ENCODE measurements at regions not wholly inside any gene's neighbourhood (a gene's known extent, or its start where the extent isn't known, plus 50 kb on each side); places are given as distances from the start of the nearest gene placed in this dataset.
A peak's percentile ranks its signal among the peaks of the same experiment; 100 is the strongest.

DNA sequence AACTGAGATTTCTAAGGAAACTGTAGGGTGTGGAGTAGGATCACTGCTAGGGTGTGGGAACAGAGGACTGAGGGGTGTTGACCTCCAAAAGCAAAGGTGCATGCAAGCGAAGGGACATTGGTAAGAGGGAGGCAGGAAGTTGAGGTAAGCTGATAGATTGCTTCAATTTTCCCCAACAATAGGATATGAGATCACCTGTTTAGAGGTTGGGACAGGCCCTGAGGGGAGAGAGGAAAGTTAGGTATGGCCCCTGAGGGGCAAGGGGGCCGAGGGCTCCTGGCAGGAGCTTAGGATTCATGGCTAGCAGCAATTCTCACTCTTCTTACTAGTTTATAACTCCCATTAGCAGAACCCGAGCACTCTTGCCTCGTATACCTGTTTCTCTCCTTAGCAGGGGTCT, 106.8 kb upstream of the RPS6KA2 start:
- Histone ChIP-seq H3K27me3 (ENCODE audit: control insufficient read depth, insufficient read depth, low read length) (no peaks in the 10 kb centered on the region), H3K4me3 (ENCODE audit: insufficient read depth, low read depth, low read length) (no peak overlapping the region)

DNA sequence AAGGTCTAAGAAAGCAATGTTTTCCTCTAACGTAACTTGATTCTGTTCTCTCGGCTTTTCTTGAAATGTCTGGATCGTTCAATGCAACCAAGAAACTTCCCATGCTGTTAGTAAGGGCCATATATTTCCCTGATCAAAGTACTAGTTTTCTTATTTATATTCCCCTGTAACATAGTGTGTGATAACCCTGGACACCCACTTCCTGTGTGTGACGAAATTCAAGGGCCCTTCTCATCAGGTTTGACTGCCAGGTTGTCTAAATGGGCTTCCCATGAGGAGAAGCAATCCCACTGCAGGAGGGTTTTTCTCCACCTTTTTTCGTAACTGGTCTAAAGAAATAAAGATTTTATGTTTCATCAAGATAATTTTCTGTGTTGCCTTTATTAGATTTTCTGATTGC, 102.6 kb upstream of the RPS6KA2 start:
- Histone ChIP-seq H3K36me3 (replicated peaks; ENCODE audit: control insufficient read depth, insufficient read depth, low read length) (no peaks in the 10 kb centered on the region), H3K4me3 (ENCODE audit: insufficient read depth, low read depth, low read length) (no peak overlapping the region), H3K27me3 (ENCODE audit: control insufficient read depth, insufficient read depth, low read length) (no peaks in the 10 kb centered on the region)
- DNase-seq, result no peak

More for the DNA sequence above, 106.8 kb upstream of the RPS6KA2 start:
- no peaks in the 10 kb centered on the region for H3K36me3 ChIP-seq (replicated peaks; ENCODE audit: control insufficient read depth, insufficient read depth, low read length)
- no peak for DNase-seq

DNA sequence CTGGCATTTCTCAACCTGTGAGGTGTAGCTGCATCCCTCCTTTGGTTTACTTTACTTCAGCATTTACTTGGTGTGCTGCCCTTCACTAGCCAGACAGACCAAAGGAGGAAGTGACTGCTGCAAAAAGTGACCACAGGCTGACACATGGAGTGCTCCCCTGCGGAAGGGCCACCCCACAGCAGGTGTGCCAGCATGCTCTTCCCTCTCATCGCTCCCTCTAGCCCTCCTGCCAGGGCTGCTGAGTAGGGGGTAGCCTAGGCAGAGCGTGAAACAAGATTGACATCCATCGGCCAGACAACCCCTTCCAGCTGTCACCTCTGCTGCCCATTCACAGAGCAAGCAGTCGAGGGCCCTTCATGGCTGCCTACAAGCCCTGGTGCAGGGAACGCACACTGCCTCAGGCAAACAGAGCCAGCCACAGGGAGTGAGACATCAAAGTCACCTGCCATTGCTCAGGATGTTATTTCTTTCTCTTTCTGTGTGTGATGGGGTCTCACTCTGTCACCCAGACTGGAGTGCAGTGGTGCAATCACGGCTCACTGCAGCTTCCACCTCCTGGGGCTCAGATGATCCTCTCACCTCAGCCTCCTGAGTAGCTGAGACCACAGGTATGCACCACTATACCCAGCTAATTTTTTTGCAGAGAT, 102.0 kb upstream of the RPS6KA2 start:
- no peaks in the 10 kb centered on the region for H3K36me3 ChIP-seq (replicated peaks; ENCODE audit: control insufficient read depth, insufficient read depth, low read length)
- no peak overlapping the region for H3K4me3 ChIP-seq (ENCODE audit: insufficient read depth, low read depth, low read length)
- no peaks in the 10 kb centered on the region for H3K27me3 ChIP-seq (ENCODE audit: control insufficient read depth, insufficient read depth, low read length)
- DNase-seq, result no peak

DNA sequence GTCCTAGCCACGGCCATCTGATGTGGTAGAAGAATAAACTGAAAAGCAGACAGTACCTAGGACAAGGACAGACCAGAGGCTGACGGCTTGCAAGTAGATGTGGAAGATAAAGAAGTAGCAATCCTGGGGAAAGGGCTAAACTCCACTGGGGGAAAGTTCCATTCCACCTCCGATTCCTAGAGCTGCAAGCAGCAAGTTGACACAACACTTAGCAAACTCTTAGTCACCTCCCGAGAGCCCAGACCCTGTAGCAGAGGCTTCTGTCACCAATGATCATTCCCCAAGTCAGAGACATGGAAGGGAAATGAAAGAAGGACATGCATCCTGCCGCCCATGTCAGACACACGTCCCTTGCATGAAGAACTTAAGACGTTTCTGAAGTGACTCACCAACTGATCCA, 99.2 kb upstream of the RPS6KA2 start:
- H3K4me3 ChIP-seq (ENCODE audit: insufficient read depth, low read depth, low read length), result no peak overlapping the region
- DNase-seq, result no peak
- no peaks in the 10 kb centered on the region for H3K36me3 ChIP-seq (replicated peaks; ENCODE audit: control insufficient read depth, insufficient read depth, low read length)
- no peaks in the 10 kb centered on the region for H3K27me3 ChIP-seq (ENCODE audit: control insufficient read depth, insufficient read depth, low read length)

DNA sequence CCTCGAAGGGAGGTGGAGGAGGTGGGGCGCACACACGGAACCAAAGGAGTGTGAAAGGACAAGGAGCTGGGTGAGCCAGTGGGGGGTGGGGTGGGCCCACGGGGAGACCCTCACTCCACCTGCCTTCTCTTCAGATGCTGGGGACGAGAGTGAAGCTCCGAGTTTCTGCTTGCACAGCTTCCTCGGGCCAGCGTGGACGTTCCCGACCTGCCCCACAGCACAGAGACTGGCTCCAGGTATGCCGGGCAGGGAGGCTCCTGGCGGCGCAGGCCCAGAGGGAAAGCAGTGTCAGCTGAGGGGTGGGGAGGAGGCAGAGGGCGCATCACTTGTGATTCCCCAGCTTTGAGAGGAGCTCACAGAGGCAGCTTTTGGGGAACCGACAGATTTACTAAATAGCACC, 98.5 kb upstream of the RPS6KA2 start:
- no peak for DNase-seq
- Histone ChIP-seq H3K27me3 (ENCODE audit: control insufficient read depth, insufficient read depth, low read length) (no peaks in the 10 kb centered on the region), H3K4me3 (ENCODE audit: insufficient read depth, low read depth, low read length) (no peak overlapping the region), H3K36me3 (replicated peaks; ENCODE audit: control insufficient read depth, insufficient read depth, low read length) (no peaks in the 10 kb centered on the region)

DNA sequence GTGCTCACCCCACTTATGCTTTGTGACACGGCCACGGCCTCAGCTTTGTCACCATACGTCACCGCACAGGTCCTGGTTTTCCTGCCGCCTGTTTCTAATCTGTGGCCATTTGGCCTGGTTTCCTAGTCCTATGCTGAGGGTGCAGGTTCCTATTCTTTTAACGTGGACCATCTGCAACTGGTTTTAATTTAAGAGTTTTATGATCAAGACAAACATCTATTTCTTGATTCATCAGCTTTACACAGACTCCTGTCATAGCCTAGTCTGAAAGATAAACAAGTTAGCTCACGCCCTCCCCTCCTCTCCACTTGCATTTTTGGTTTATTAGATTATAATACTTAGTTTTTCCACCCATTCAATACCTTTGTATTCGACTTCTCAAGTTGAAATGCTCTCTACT, 97.5 kb upstream of the RPS6KA2 start:
- no peak for DNase-seq
- no peaks in the 10 kb centered on the region for H3K36me3 ChIP-seq (replicated peaks; ENCODE audit: control insufficient read depth, insufficient read depth, low read length)
- H3K27me3 ChIP-seq (ENCODE audit: control insufficient read depth, insufficient read depth, low read length), result no peaks in the 10 kb centered on the region
- no peak overlapping the region for H3K4me3 ChIP-seq (ENCODE audit: insufficient read depth, low read depth, low read length)

DNA sequence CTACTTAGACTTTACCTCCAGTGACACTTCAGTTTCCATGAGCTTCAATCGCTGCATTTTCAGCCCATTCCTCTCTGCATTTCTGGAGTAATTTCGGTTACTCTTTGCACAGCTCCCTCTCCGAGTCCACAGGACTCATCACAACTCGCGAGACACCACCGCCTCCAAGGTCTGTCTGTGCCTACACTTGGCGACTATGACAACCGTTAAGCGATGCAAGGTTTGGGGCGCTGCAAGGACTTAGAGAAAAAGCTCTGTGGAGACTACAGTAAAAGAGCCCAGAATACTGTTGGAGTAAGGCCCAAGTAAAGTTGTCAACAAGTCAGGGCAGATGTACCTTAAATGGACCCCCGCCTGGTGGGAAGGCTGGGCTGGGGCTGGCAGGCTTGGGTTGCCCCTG, 95.7 kb upstream of the RPS6KA2 start:
- Histone ChIP-seq H3K36me3 (replicated peaks; ENCODE audit: control insufficient read depth, insufficient read depth, low read length) (no peaks in the 10 kb centered on the region), H3K4me3 (ENCODE audit: insufficient read depth, low read depth, low read length) (no peak overlapping the region), H3K27me3 (ENCODE audit: control insufficient read depth, insufficient read depth, low read length) (no peaks in the 10 kb centered on the region)
- DNase-seq, result no peak

DNA sequence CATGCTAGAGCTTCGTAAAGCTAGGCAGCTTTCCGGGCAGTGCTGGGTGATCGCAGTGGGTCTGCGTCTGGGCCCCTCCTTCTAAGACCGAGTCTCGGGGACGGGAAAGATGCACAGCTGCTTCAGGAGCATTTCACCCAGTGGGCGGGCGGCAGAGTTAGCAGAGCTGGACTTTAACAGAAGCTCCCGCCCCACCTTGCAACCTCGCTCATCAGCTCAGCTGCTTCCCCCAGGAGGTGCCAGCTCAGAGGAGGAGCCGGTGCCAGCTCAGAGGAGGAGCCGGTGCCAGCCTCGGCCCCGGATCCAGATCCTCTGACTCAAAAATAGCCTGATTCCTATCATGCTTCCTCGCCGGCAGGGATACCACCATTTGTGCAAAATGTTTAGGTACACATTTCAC, 94.5 kb upstream of the RPS6KA2 start:
- no peak for DNase-seq
- H3K27me3 ChIP-seq (ENCODE audit: control insufficient read depth, insufficient read depth, low read length), result no peaks in the 10 kb centered on the region

DNA sequence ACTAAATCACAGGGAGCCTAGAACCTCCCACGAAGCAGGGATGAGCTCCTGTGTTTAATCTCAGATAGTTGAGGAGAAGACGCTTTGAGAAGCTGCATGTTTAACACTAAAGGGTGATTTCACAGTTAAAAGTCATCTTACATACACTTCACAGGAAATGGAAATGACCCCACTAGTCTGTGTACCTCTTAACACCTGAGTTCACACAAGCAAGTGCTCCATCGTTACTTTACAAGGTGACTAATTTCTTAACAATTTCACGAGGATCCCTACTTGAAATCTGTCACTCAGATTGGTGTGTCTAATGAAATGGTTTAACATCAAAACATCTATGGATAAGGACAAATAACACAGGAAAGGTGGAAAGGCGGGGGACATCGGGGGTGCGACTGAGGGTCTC, 93.8 kb upstream of the RPS6KA2 start:
- DNase-seq, result no peak
- Histone ChIP-seq H3K4me3 (ENCODE audit: insufficient read depth, low read depth, low read length) (no peak overlapping the region), H3K36me3 (replicated peaks; ENCODE audit: control insufficient read depth, insufficient read depth, low read length) (no peaks in the 10 kb centered on the region), H3K27me3 (ENCODE audit: control insufficient read depth, insufficient read depth, low read length) (no peaks in the 10 kb centered on the region)

More for the DNA sequence above, 94.5 kb upstream of the RPS6KA2 start:
- no peaks in the 10 kb centered on the region for H3K36me3 ChIP-seq (replicated peaks; ENCODE audit: control insufficient read depth, insufficient read depth, low read length)
- H3K4me3 ChIP-seq (ENCODE audit: insufficient read depth, low read depth, low read length), result no peak overlapping the region

DNA sequence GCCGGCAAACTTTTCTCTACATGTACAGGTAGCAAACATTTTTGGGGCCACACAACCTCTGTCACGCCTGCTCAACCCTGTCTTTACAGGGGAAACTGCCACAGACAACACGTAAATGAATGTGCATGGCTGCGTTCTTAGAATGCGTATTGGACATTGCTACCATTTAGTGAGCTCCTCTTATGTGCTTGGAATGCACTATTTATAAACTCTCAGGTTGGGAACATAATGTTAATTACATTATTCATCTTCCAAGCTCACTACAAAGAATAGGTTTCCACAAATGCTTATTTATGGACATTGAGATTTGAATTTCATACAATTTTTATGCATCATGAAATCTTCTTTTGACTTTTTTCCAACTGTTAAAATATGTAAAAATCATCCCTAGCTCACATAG, 92.0 kb upstream of the RPS6KA2 start:
- no peaks in the 10 kb centered on the region for H3K36me3 ChIP-seq (replicated peaks; ENCODE audit: control insufficient read depth, insufficient read depth, low read length)
- DNase-seq, result no peak
- H3K27me3 ChIP-seq (ENCODE audit: control insufficient read depth, insufficient read depth, low read length), result no peaks in the 10 kb centered on the region
- no peak overlapping the region for H3K4me3 ChIP-seq (ENCODE audit: insufficient read depth, low read depth, low read length)

DNA sequence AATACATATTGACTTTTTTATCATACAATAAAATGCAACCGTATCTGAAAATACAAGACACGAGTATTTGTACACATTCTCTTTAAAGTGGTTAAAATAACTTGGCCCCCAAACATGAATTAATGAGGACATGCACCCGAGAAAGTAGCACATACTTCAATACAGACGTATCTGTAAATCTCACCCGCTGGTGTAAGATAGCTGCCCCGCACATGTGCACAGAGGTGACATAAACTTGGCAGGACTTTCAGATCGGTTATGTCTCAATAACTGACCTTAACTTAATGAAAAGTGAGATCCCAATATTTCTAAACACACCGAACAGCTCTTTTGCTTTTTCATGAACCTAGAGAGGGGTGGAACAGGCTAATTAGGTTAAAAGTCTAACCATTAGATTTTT, 91.5 kb upstream of the RPS6KA2 start:
- Histone ChIP-seq H3K36me3 (replicated peaks; ENCODE audit: control insufficient read depth, insufficient read depth, low read length) (no peaks in the 10 kb centered on the region), H3K27me3 (ENCODE audit: control insufficient read depth, insufficient read depth, low read length) (no peaks in the 10 kb centered on the region), H3K4me3 (ENCODE audit: insufficient read depth, low read depth, low read length) (no peak overlapping the region)
- no peak for DNase-seq

DNA sequence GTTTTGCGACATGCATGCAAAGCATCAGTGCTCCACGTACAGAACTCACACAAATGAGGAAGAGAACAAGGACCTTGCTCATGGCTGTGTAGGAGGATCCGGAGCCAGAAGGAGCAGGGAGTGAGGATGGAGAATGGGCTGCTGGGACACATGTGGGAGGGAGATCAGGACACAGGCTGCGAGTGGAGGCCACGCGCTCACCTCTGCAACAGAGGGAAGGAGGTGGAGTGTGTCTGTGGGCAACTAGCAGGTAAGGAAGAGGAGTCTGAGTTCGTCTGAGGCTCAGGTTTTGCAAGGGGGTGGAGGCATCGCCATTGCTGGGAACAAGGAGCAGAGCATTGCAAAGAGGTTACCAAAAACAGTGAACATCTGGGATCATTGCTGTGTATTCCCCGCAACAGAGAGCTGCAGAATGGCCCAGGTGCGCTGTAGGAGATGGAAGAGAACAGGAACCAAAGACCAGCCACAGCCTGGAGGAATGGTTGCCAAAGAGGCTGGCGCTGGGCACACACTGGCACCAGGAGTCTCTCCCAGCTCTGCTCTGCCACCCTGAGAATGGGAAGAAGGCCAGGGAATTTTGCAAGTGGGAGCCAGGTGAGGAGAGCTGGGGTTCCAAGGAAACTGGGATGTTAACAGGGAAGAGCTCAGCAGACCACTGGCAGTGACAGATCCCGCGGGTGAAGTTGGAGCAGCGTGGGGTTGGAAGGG, 90.0 kb upstream of the RPS6KA2 start:
- no peak overlapping the region for H3K4me3 ChIP-seq (ENCODE audit: insufficient read depth, low read depth, low read length)
- no peaks in the 10 kb centered on the region for H3K27me3 ChIP-seq (ENCODE audit: control insufficient read depth, insufficient read depth, low read length)
- H3K36me3 ChIP-seq (replicated peaks; ENCODE audit: control insufficient read depth, insufficient read depth, low read length), result no peaks in the 10 kb centered on the region
- no peak for DNase-seq

DNA sequence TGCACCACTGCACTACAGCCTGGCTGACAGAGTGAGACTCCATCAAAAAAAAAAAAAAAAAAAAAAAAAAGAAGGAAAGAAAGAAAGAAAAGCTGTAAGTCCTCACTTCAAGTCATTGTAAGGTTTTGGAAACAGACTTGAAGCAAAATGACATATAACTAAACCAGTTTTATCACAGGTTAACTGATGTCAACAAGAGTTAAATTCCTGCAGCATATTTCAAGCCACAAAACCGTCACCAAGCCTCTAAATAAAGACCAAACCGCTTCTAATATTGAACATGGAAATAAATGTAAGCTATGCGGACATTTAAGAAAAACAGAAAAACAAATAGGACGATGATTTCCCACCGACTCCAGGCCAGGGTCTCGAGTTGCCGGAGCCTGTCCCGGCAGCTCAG, 88.9 kb upstream of the RPS6KA2 start:
- H3K4me3 ChIP-seq (ENCODE audit: insufficient read depth, low read depth, low read length), result no peak overlapping the region
- DNase-seq, result no peak
- no peaks in the 10 kb centered on the region for H3K27me3 ChIP-seq (ENCODE audit: control insufficient read depth, insufficient read depth, low read length)
- no peaks in the 10 kb centered on the region for H3K36me3 ChIP-seq (replicated peaks; ENCODE audit: control insufficient read depth, insufficient read depth, low read length)

DNA sequence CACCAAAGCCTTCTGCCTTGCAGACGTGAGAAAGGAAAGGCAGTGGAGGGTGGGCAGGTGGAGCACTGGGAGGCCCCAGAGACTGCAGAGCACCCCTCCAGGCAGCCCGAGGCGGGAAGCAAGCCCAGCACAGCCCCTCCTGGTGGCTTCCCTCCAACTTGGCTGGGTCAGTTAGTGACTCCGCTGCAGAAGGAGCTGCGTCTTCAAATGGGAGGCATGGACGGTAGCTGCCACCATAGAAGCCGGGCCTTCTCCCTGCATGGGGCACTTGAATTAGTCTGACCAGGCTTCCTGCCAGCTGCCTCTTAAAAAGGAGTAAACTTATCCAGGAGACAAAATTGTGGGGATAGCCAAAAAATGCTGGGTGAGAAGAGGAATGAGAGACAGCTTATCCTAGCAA, 88.0 kb upstream of the RPS6KA2 start:
- Histone ChIP-seq H3K27me3 (ENCODE audit: control insufficient read depth, insufficient read depth, low read length) (no peaks in the 10 kb centered on the region), H3K36me3 (replicated peaks; ENCODE audit: control insufficient read depth, insufficient read depth, low read length) (no peaks in the 10 kb centered on the region), H3K4me3 (ENCODE audit: insufficient read depth, low read depth, low read length) (no peak overlapping the region)
- peak; percentile 77 for DNase-seq

DNA sequence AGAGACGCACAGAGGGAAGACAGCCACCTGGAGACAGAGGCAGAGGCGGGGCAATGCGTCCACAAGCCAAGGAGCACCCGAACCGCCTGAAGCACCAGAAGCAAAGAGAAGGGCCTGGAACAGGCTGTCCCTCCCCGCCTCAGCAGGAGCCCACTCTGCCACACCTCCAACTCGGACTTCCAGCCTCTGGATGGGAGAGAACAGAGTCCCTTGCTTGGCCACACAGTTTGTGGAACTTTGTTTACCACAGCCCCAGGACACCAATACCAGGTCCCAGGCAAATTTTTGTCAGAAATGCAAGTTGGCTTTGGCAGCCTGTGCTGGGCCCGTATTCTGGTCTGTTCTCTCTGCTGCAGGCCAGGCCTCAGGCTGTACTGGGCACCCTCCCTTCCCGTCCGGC, 87.5 kb upstream of the RPS6KA2 start:
- Histone ChIP-seq H3K27me3 (ENCODE audit: control insufficient read depth, insufficient read depth, low read length) (no peaks in the 10 kb centered on the region), H3K4me3 (ENCODE audit: insufficient read depth, low read depth, low read length) (no peak overlapping the region), H3K36me3 (replicated peaks; ENCODE audit: control insufficient read depth, insufficient read depth, low read length) (no peaks in the 10 kb centered on the region)
- DNase-seq, result no peak

DNA sequence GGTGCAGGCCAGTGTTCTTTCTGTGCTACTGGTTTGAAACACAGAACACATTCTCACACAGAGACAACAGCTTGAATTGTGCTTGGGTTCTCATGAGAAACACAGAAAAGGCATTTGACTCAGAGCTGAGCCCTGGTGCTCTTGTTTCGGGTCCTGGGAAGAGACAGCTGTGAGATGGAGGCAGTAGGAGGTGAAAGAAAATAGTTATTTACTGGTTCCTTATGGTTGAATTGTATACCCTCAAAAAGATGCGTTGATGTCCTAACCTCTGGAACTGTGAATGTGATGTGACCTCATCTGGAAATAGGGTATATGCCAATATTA, 87.1 kb upstream of the RPS6KA2 start:
- no peak for DNase-seq
- Histone ChIP-seq H3K4me3 (ENCODE audit: insufficient read depth, low read depth, low read length) (no peak overlapping the region), H3K36me3 (replicated peaks; ENCODE audit: control insufficient read depth, insufficient read depth, low read length) (no peaks in the 10 kb centered on the region), H3K27me3 (ENCODE audit: control insufficient read depth, insufficient read depth, low read length) (no peaks in the 10 kb centered on the region)
